HAP-1 (cell line): ENCODE measurements at regions not wholly inside any gene's neighbourhood (a gene's known extent, or its start where the extent isn't known, plus 50 kb on each side); places are given as distances from the start of the nearest gene placed in this dataset.
A peak's percentile ranks its signal among the peaks of the same experiment; 100 is the strongest.

ENCODE experiments used
- DNase-seq, 2 experiments: peaks; one replicate each; pipeline ENCODE4 v3.0.0-alpha.2; 2016 to 2020; ENCODE audit warnings: low spot score in 2 of 2
- H3K27me3 ChIP-seq: fragments of 250-450 bp; sonication (Bioruptor Pico); 2 replicates; pipeline ENCODE4 v1.5.1; 2020; ENCODE audit warnings: low read depth, mild to moderate bottlenecking, moderate library complexity
- H3K36me3 ChIP-seq: fragments of 250-450 bp; sonication (Bioruptor Pico); replicated peaks from 2 replicates; pipeline ENCODE4 v1.5.1; 2020; ENCODE audit warnings: mild to moderate bottlenecking
- H3K4me1 ChIP-seq: fragments of 250-450 bp; sonication (Bioruptor Pico); 2 replicates; pipeline ENCODE4 v1.5.1; 2020; ENCODE audit warnings: mild to moderate bottlenecking
- H3K4me3 ChIP-seq: fragments of 250-450 bp; sonication (Bioruptor Pico); 2 replicates; pipeline ENCODE4 v1.5.1; 2020; ENCODE audit warnings: mild to moderate bottlenecking, moderate library complexity
- H3K9me3 ChIP-seq: fragments of 250-450 bp; sonication (Bioruptor Pico); 2 replicates; pipeline ENCODE4 v1.5.1; 2020; ENCODE audit warnings: mild to moderate bottlenecking, moderate library complexity
- in situ Hi-C: fragments of 300-500 bp; cut with MboI; formaldehyde crosslinking; loops from 3 replicates; pipeline ENCODE4 v1.14.3; 2020; ENCODE audit warnings: low sequenced_read_pairs, inconsistent platforms, mixed read lengths

- no peak for DNase-seq
- peaks cover 14% of the 10 kb centered on the region for H3K4me1 ChIP-seq
- H3K9me3 ChIP-seq = no peaks in the 10 kb centered on the region
- H3K27me3 ChIP-seq = no peaks in the 10 kb centered on the region
- no peak overlapping the region for H3K4me3 ChIP-seq
- H3K36me3 ChIP-seq = no peaks in the 10 kb centered on the region
- in situ Hi-C loops = no loop called here
Measured at GRCh38 chr12:92472201-92472600, 230.6 kb upstream of the PLEKHG7 start.

GRCh38 chr12:92471551-92471950 lies 231.2 kb upstream of the PLEKHG7 start:
- Histone ChIP-seq H3K27me3 (no peaks in the 10 kb centered on the region), H3K4me3 (no peak overlapping the region), H3K4me1 (peaks cover 14% of the 10 kb centered on the region), H3K9me3 (no peaks in the 10 kb centered on the region), H3K36me3 (no peaks in the 10 kb centered on the region)
- no peak for DNase-seq
- in situ Hi-C loops = no loop called here

- no peak for DNase-seq
- in situ Hi-C loops = no loop called here
- Histone ChIP-seq H3K36me3 (no peaks in the 10 kb centered on the region), H3K4me3 (no peak overlapping the region), H3K27me3 (no peaks in the 10 kb centered on the region), H3K9me3 (no peaks in the 10 kb centered on the region), H3K4me1 (peaks cover 14% of the 10 kb centered on the region)
Measured at GRCh38 chr12:92470608-92471021, 232.2 kb upstream of the PLEKHG7 start.

- peaks cover 14% of the 10 kb centered on the region for H3K4me1 ChIP-seq
- H3K9me3 ChIP-seq = no peaks in the 10 kb centered on the region
- no peak overlapping the region for H3K4me3 ChIP-seq
- no peak for DNase-seq
- no peaks in the 10 kb centered on the region for H3K27me3 ChIP-seq
- in situ Hi-C loops = no loop called here
- H3K36me3 ChIP-seq = no peaks in the 10 kb centered on the region
Measured at GRCh38 chr12:92469837-92470236, 233.0 kb upstream of the PLEKHG7 start.

GRCh38 chr12:92468358-92469020 lies 234.3 kb upstream of the PLEKHG7 start:
- H3K27me3 ChIP-seq = no peaks in the 10 kb centered on the region
- no peak for DNase-seq
- no peak overlapping the region for H3K4me3 ChIP-seq
- peaks cover 5% of the 10 kb centered on the region for H3K4me1 ChIP-seq
- in situ Hi-C loops = no loop called here
- H3K9me3 ChIP-seq = no peaks in the 10 kb centered on the region
- H3K36me3 ChIP-seq = no peaks in the 10 kb centered on the region

- no peak for DNase-seq
- in situ Hi-C loops = no loop called here
- Histone ChIP-seq H3K27me3 (no peaks in the 10 kb centered on the region), H3K36me3 (no peaks in the 10 kb centered on the region), H3K9me3 (no peaks in the 10 kb centered on the region), H3K4me1 (no peaks in the 10 kb centered on the region; the same call in 1 of the 2 replicates), H3K4me3 (no peak overlapping the region)
Measured at GRCh38 chr12:92467886-92468285, 234.9 kb upstream of the PLEKHG7 start.

- peak; percentile 12 to 45 for DNase-seq
- H3K9me3 ChIP-seq = no peaks in the 10 kb centered on the region
- H3K36me3 ChIP-seq = no peaks in the 10 kb centered on the region
- H3K4me3 ChIP-seq = no peak overlapping the region
- no peaks in the 10 kb centered on the region for H3K27me3 ChIP-seq
- no peaks in the 10 kb centered on the region; the same call in 1 of the 2 replicates for H3K4me1 ChIP-seq
- in situ Hi-C loops = no loop called here
Measured at GRCh38 chr12:92466391-92467305, 236.1 kb upstream of the PLEKHG7 start.

- DNase-seq = no peak
- Histone ChIP-seq H3K27me3 (no peaks in the 10 kb centered on the region; the same call in 1 of the 2 replicates), H3K9me3 (no peaks in the 10 kb centered on the region), H3K4me3 (no peak overlapping the region), H3K36me3 (no peaks in the 10 kb centered on the region), H3K4me1 (no peaks in the 10 kb centered on the region; the same call in 1 of the 2 replicates)
- in situ Hi-C loops = no loop called here
Measured at GRCh38 chr12:92465786-92466295, 236.9 kb upstream of the PLEKHG7 start.

GRCh38 chr12:92464911-92465310 lies 237.9 kb upstream of the PLEKHG7 start:
- DNase-seq = no peak
- no peaks in the 10 kb centered on the region; the same call in 1 of the 2 replicates for H3K4me1 ChIP-seq
- no peak overlapping the region for H3K4me3 ChIP-seq
- no peaks in the 10 kb centered on the region; the same call in 1 of the 2 replicates for H3K27me3 ChIP-seq
- H3K9me3 ChIP-seq = no peaks in the 10 kb centered on the region
- in situ Hi-C loops = no loop called here
- H3K36me3 ChIP-seq = no peaks in the 10 kb centered on the region

GRCh38 chr12:92463171-92463570 lies 239.6 kb upstream of the PLEKHG7 start:
- Histone ChIP-seq H3K27me3 (no peaks in the 10 kb centered on the region; the same call in 1 of the 2 replicates), H3K36me3 (no peaks in the 10 kb centered on the region), H3K9me3 (no peaks in the 10 kb centered on the region), H3K4me1 (no peaks in the 10 kb centered on the region; the same call in 1 of the 2 replicates), H3K4me3 (no peak overlapping the region)
- in situ Hi-C loops = no loop called here
- no peak for DNase-seq

- DNase-seq = no peak
- Histone ChIP-seq H3K36me3 (no peaks in the 10 kb centered on the region), H3K4me3 (no peak overlapping the region), H3K27me3 (no peaks in the 10 kb centered on the region; the same call in 1 of the 2 replicates), H3K4me1 (no peaks in the 10 kb centered on the region; the same call in 1 of the 2 replicates), H3K9me3 (no peaks in the 10 kb centered on the region)
- in situ Hi-C loops = no loop called here
Measured at GRCh38 chr12:92462527-92462926, 240.3 kb upstream of the PLEKHG7 start.

- Histone ChIP-seq H3K9me3 (no peaks in the 10 kb centered on the region), H3K4me1 (no peaks in the 10 kb centered on the region; the same call in 1 of the 2 replicates), H3K27me3 (no peaks in the 10 kb centered on the region; the same call in 1 of the 2 replicates), H3K36me3 (no peaks in the 10 kb centered on the region), H3K4me3 (no peak overlapping the region)
- in situ Hi-C loops = no loop called here
- no peak for DNase-seq
Measured at GRCh38 chr12:92462049-92462448, 240.7 kb upstream of the PLEKHG7 start.

GRCh38 chr12:92459850-92460249 lies 242.9 kb upstream of the PLEKHG7 start:
- no peak for DNase-seq
- Histone ChIP-seq H3K4me3 (no peak overlapping the region), H3K4me1 (no peaks in the 10 kb centered on the region), H3K9me3 (no peaks in the 10 kb centered on the region), H3K36me3 (no peaks in the 10 kb centered on the region), H3K27me3 (no peaks in the 10 kb centered on the region; the same call in 1 of the 2 replicates)
- in situ Hi-C loops = no loop called here

- in situ Hi-C loops = no loop called here
- DNase-seq = no peak
Measured at GRCh38 chr12:92458996-92459395, 243.8 kb upstream of the PLEKHG7 start.

More at GRCh38 chr12:92458996-92459395, 243.8 kb upstream of the PLEKHG7 start:
- Histone ChIP-seq H3K9me3 (no peaks in the 10 kb centered on the region), H3K4me3 (no peak overlapping the region), H3K4me1 (no peaks in the 10 kb centered on the region), H3K27me3 (no peaks in the 10 kb centered on the region; the same call in 1 of the 2 replicates), H3K36me3 (no peaks in the 10 kb centered on the region)
